Activated naive CD8-positive, alpha-beta T cell (primary cell): ENCODE measurements at regions not wholly inside any gene's neighbourhood (a gene's known extent, or its start where the extent isn't known, plus 50 kb on each side); places are given as distances from the start of the nearest gene placed in this dataset.
"Not testable (repeated sequence)": the region's sequence is repeated elsewhere in the genome, so short reads cannot be mapped to it uniquely, and the experiment has no call there.

Source experiments
- H3K27ac Mint-ChIP-seq: one replicate; pipeline ENCODE4 v1.8.0; 2021; ENCODE audit warnings: mixed read lengths
- H3K27me3 Mint-ChIP-seq: one replicate; pipeline ENCODE4 v1.8.0; 2021; ENCODE audit warnings: mixed read lengths
- H3K36me3 Mint-ChIP-seq: one replicate; pipeline ENCODE4 v1.8.0; 2021; ENCODE audit warnings: mixed read lengths
- H3K4me1 Mint-ChIP-seq: one replicate; pipeline ENCODE4 v1.8.0; 2021; ENCODE audit warnings: low read depth, mixed read lengths
- H3K4me3 Mint-ChIP-seq: one replicate; pipeline ENCODE4 v1.8.0; 2021; ENCODE audit warnings: mild to moderate bottlenecking, mixed read lengths
- H3K9me3 Mint-ChIP-seq: one replicate; pipeline ENCODE4 v1.8.0; 2021; ENCODE audit warnings: low read depth, mixed read lengths

GRCh38 chr18:38237796-38238195 lies 672.2 kb upstream of the CELF4 start:
- Mint-ChIP-seq H3K9me3 (no peaks in the 10 kb centered on the region), H3K4me3 (no peak overlapping the region), H3K27me3 (no peaks in the 10 kb centered on the region), H3K36me3 (no peaks in the 10 kb centered on the region), H3K27ac (no peak overlapping the region), H3K4me1 (no peaks in the 10 kb centered on the region)

GRCh38 chr18:38221476-38222100 lies 656.0 kb upstream of the CELF4 start:
- no peaks in the 10 kb centered on the region for H3K4me1 Mint-ChIP-seq
- no peak overlapping the region for H3K4me3 Mint-ChIP-seq
- no peaks in the 10 kb centered on the region for H3K27me3 Mint-ChIP-seq
- H3K9me3 Mint-ChIP-seq: no peaks in the 10 kb centered on the region
- no peaks in the 10 kb centered on the region for H3K36me3 Mint-ChIP-seq
- H3K27ac Mint-ChIP-seq: no peak overlapping the region

GRCh38 chr18:38198956-38199355 lies 633.4 kb upstream of the CELF4 start:
- Mint-ChIP-seq H3K36me3 (no peaks in the 10 kb centered on the region), H3K4me3 (no peak overlapping the region), H3K27me3 (no peaks in the 10 kb centered on the region), H3K9me3 (no peaks in the 10 kb centered on the region), H3K4me1 (no peaks in the 10 kb centered on the region), H3K27ac (no peak overlapping the region)

DNA sequence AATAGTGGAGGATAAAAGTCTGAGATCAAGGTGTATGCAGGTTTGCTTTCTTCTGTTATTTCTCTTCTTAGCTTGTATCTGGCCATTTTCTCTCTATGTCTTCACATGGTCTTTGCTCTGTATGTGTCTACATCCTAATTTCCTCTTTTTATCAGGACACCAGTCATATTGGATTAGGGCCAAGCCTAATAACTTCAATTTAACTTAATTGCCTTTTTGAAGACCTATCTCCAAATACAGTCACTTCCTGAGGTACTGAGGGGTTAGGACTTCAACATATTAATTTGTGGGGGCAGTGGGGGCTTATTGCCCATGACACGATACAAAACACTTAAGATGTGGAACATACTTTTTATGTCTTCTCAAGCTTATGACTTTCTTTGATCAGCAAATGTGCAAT lies 632.9 kb upstream of the CELF4 start:
- Mint-ChIP-seq H3K4me3 (no peak overlapping the region), H3K36me3 (no peaks in the 10 kb centered on the region), H3K27me3 (no peaks in the 10 kb centered on the region), H3K27ac (no peak overlapping the region), H3K9me3 (no peaks in the 10 kb centered on the region), H3K4me1 (no peaks in the 10 kb centered on the region)

DNA sequence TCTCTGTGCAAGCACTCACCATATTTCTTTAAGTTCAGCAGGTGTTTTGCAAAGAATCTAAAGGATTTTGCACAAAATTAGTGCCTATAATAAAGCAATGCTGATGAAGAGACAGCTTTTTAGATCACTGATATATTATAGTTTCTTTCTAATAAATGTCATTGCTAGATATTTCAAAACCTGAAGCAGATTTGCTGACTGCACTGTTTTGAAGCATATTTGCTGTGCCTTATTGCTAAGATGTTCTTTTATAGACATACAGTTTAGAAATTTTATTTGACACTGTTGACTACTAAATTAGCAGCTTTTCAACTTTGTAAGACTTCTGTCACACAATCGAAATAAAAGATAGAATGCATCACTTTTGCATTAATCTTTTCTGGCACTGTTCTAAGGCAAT lies 620.9 kb upstream of the CELF4 start:
- no peaks in the 10 kb centered on the region for H3K36me3 Mint-ChIP-seq
- H3K4me1 Mint-ChIP-seq: no peaks in the 10 kb centered on the region
- H3K27me3 Mint-ChIP-seq: no peaks in the 10 kb centered on the region
- no peak overlapping the region for H3K27ac Mint-ChIP-seq
- H3K4me3 Mint-ChIP-seq: no peak overlapping the region
- H3K9me3 Mint-ChIP-seq: peaks cover 10% of the 10 kb centered on the region

DNA sequence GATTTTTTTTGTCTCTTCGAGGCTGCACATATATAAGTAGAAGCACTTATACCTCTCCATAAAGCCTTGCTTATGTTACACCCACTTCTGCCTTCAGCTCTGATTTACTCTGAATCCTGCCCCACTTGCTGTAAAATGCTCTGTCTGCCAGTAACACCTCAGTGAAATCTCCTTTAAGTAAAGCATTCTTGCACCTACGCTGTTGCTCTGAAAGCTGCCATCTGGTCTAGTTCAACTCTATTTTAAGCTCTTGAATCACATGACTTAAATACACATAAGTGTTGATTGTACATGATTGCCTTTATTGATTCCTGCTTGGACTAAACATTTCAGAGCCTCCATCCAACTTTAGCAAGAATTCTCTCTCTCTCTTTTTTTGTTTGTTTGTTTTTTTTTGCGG lies 609.0 kb upstream of the CELF4 start:
- no peaks in the 10 kb centered on the region for H3K9me3 Mint-ChIP-seq
- no peak overlapping the region for H3K4me3 Mint-ChIP-seq
- no peak overlapping the region for H3K27ac Mint-ChIP-seq
- H3K4me1 Mint-ChIP-seq: no peaks in the 10 kb centered on the region
- no peaks in the 10 kb centered on the region for H3K27me3 Mint-ChIP-seq
- no peaks in the 10 kb centered on the region for H3K36me3 Mint-ChIP-seq

- no peaks in the 10 kb centered on the region for H3K27me3 Mint-ChIP-seq
- H3K4me3 Mint-ChIP-seq: no peak overlapping the region
- no peak overlapping the region for H3K27ac Mint-ChIP-seq
- no peaks in the 10 kb centered on the region for H3K36me3 Mint-ChIP-seq
- H3K4me1 Mint-ChIP-seq: no peaks in the 10 kb centered on the region
- no peaks in the 10 kb centered on the region for H3K9me3 Mint-ChIP-seq
These were observed 608.6 kb upstream of the CELF4 start for GRCh38 chr18:38174173-38174572.

DNA sequence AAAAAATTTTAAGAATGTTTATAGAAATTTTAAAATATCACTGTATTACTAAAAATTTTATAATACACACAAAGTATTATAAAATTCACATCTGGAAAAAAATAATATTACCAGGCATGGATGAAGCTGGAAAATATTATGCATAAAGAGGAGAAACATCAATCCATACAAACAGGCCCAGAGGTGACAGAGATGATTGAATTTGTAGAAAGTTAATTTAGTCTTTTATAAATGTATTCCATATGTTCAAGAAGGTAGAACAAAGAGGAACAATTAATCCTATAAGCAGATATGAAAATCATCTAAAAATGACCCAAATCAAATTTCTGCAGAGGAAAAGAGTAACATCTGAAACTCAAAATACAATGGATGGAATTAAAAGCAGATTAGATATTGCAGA lies 605.2 kb upstream of the CELF4 start:
- H3K27ac Mint-ChIP-seq: no peak overlapping the region
- no peak overlapping the region for H3K4me3 Mint-ChIP-seq
- H3K9me3 Mint-ChIP-seq: no peaks in the 10 kb centered on the region
- no peaks in the 10 kb centered on the region for H3K4me1 Mint-ChIP-seq
- no peaks in the 10 kb centered on the region for H3K36me3 Mint-ChIP-seq
- H3K27me3 Mint-ChIP-seq: no peaks in the 10 kb centered on the region

- H3K9me3 Mint-ChIP-seq: no peaks in the 10 kb centered on the region
- no peak overlapping the region for H3K27ac Mint-ChIP-seq
- no peaks in the 10 kb centered on the region for H3K27me3 Mint-ChIP-seq
- no peaks in the 10 kb centered on the region for H3K36me3 Mint-ChIP-seq
- H3K4me3 Mint-ChIP-seq: no peak overlapping the region
- H3K4me1 Mint-ChIP-seq: no peaks in the 10 kb centered on the region
These were observed 602.0 kb upstream of the CELF4 start for GRCh38 chr18:38167623-38168022.

GRCh38 chr18:38153116-38153515 lies 587.5 kb upstream of the CELF4 start:
- H3K4me1 Mint-ChIP-seq, H3K4me3 Mint-ChIP-seq, H3K27me3 Mint-ChIP-seq, H3K27ac Mint-ChIP-seq, H3K36me3 Mint-ChIP-seq: not testable (repeated sequence)
- peaks cover 17% of the 10 kb centered on the region for H3K9me3 Mint-ChIP-seq

- Mint-ChIP-seq H3K4me3 (no peak overlapping the region), H3K27me3 (no peaks in the 10 kb centered on the region), H3K4me1 (no peaks in the 10 kb centered on the region), H3K9me3 (peaks cover under 1% of the 10 kb centered on the region), H3K36me3 (no peaks in the 10 kb centered on the region), H3K27ac (no peak overlapping the region)
These were observed 551.1 kb upstream of the CELF4 start for GRCh38 chr18:38116716-38117115.

- Mint-ChIP-seq H3K27ac (no peak overlapping the region), H3K36me3 (no peaks in the 10 kb centered on the region), H3K27me3 (no peaks in the 10 kb centered on the region), H3K4me1 (no peaks in the 10 kb centered on the region), H3K4me3 (no peak overlapping the region), H3K9me3 (peaks cover 3% of the 10 kb centered on the region)
These were observed 549.6 kb upstream of the CELF4 start for GRCh38 chr18:38115201-38115600.

- no peaks in the 10 kb centered on the region for H3K4me1 Mint-ChIP-seq
- H3K9me3 Mint-ChIP-seq: no peaks in the 10 kb centered on the region
- H3K36me3 Mint-ChIP-seq: no peaks in the 10 kb centered on the region
- no peaks in the 10 kb centered on the region for H3K27me3 Mint-ChIP-seq
- H3K27ac Mint-ChIP-seq: no peak overlapping the region
- no peak overlapping the region for H3K4me3 Mint-ChIP-seq
These were observed 521.9 kb upstream of the CELF4 start for GRCh38 chr18:38087538-38087937.

GRCh38 chr18:38081516-38081915 lies 515.9 kb upstream of the CELF4 start:
- Mint-ChIP-seq H3K27me3 (no peaks in the 10 kb centered on the region), H3K4me3 (no peak overlapping the region), H3K9me3 (peaks cover 10% of the 10 kb centered on the region), H3K4me1 (no peaks in the 10 kb centered on the region), H3K27ac (no peak overlapping the region), H3K36me3 (no peaks in the 10 kb centered on the region)

DNA sequence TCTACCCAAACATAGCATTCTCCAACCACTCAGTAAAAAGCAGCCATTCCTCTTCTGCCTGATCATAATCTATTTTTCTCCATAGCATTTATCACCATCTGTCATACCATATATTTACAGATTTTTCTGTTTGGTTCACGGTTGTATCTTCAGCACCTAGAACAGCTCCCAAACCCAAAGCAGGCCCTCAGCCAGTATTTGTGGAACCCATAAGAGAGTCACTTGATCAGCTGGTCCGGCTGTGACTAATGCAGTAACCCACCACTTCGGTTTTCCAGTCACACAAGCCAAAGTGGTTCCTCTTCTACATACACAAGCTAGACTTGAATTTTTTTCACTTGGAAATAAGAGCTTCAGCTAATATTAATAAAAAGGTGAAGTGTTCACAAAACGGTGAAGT lies 511.6 kb upstream of the CELF4 start:
- Mint-ChIP-seq H3K9me3 (peaks cover 10% of the 10 kb centered on the region), H3K27me3 (no peaks in the 10 kb centered on the region), H3K4me3 (no peak overlapping the region), H3K4me1 (no peaks in the 10 kb centered on the region), H3K27ac (no peak overlapping the region), H3K36me3 (no peaks in the 10 kb centered on the region)

DNA sequence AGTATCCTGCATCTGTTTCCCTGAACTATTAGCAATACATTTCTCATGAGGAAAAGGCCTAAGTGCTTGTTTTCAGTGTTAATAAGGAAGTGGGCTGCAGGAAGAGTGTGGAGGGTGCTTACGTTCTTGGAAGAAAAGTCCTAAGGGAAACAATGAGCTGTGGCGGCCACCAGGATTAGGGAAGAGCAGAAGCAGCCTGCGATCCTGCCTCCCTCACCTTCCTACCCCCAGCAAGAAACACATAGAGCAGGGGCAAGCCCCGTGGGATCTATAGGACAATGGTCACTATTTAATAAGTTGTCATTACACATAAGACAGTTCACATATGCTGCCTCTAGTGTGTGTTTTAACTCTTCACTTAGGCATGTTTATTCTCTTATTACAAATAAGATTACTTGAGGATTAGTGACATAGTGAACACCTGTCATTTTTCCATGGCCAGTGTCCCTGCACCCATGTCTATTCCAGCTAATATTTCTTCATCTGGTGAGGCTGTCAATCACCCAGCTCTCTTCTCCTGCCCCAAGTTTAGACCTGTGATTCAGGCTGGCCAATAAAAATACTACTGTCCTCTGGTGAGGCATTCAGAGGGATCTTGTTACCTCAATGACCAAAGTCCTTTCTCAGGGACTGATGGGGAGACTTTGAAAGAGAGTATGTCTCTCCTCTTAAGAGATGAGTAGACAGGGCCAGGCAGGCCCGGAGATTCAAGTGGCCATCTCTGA lies 510.9 kb upstream of the CELF4 start:
- no peaks in the 10 kb centered on the region for H3K36me3 Mint-ChIP-seq
- no peaks in the 10 kb centered on the region for H3K27me3 Mint-ChIP-seq
- H3K9me3 Mint-ChIP-seq: peaks cover 6% of the 10 kb centered on the region
- H3K27ac Mint-ChIP-seq: no peak overlapping the region
- no peak overlapping the region for H3K4me3 Mint-ChIP-seq
- no peaks in the 10 kb centered on the region for H3K4me1 Mint-ChIP-seq
